ENCODE measurements at regions not wholly inside any gene's neighbourhood (a gene's known extent, or its start where the extent isn't known, plus 50 kb on each side); places are given as distances from the start of the nearest gene placed in this dataset.

GRCh38 chr20:58162986-58163385 is 65.5 kb downstream of the ANKRD60 start:
- no peak for DNase-seq (ENCODE audit: low read depth)

- DNase-seq (ENCODE audit: low read depth), result no peak
These were observed 67.3 kb downstream of the ANKRD60 start for GRCh38 chr20:58161192-58161591.

- peak; percentile 42 for DNase-seq (ENCODE audit: low read depth)
These were observed 67.9 kb downstream of the ANKRD60 start for GRCh38 chr20:58160451-58161061.

- no peak for DNase-seq (ENCODE audit: low read depth)
These were observed 73.1 kb downstream of the ANKRD60 start for GRCh38 chr20:58155148-58155925.

- no peak for DNase-seq (ENCODE audit: low read depth)
These were observed 74.3 kb downstream of the ANKRD60 start for GRCh38 chr20:58154113-58154512.

GRCh38 chr20:58153121-58153520 is 75.3 kb downstream of the ANKRD60 start:
- no peak for DNase-seq (ENCODE audit: low read depth)

- no peak for DNase-seq (ENCODE audit: low read depth)
These were observed 77.7 kb downstream of the ANKRD60 start for GRCh38 chr20:58150772-58151171.

GRCh38 chr20:58149437-58150091 is 78.9 kb downstream of the ANKRD60 start:
- DNase-seq (ENCODE audit: low read depth), result no peak

GRCh38 chr20:58148891-58149290 is 79.6 kb downstream of the ANKRD60 start:
- DNase-seq (ENCODE audit: low read depth), result no peak

- no peak for DNase-seq (ENCODE audit: low read depth)
These were observed 80.7 kb downstream of the ANKRD60 start for GRCh38 chr20:58147628-58148370.

GRCh38 chr20:58146746-58147140 is 81.7 kb downstream of the ANKRD60 start:
- no peak for DNase-seq (ENCODE audit: low read depth)

- DNase-seq (ENCODE audit: low read depth), result no peak
These were observed 82.2 kb downstream of the ANKRD60 start for GRCh38 chr20:58146081-58146745.

- DNase-seq (ENCODE audit: low read depth), result no peak
These were observed 82.9 kb downstream of the ANKRD60 start for GRCh38 chr20:58145506-58146080.

- no peak for DNase-seq (ENCODE audit: low read depth)
These were observed 84.4 kb downstream of the ANKRD60 start for GRCh38 chr20:58144096-58144495.

- DNase-seq (ENCODE audit: low read depth), result no peak
These were observed 84.9 kb downstream of the ANKRD60 start for GRCh38 chr20:58143531-58143930.

- DNase-seq (ENCODE audit: low read depth), result no peak
These were observed 85.6 kb downstream of the ANKRD60 start for GRCh38 chr20:58142843-58143185.

GRCh38 chr20:58141971-58142842 is 86.2 kb downstream of the ANKRD60 start:
- no peak for DNase-seq (ENCODE audit: low read depth)

- no peak for DNase-seq (ENCODE audit: low read depth)
These were observed 87.0 kb downstream of the ANKRD60 start for GRCh38 chr20:58141496-58141895.

GRCh38 chr20:58140787-58141425 is 87.5 kb downstream of the ANKRD60 start:
- no peak for DNase-seq (ENCODE audit: low read depth)

Measured in amniotic epithelial cell (primary cell).